DOHH2 (cell line): ENCODE measurements at regions not wholly inside any gene's neighbourhood (a gene's known extent, or its start where the extent isn't known, plus 50 kb on each side); places are given as distances from the start of the nearest gene placed in this dataset.

Experiments used
- H3F3A ChIP-seq: fragments of 200-600 bp; sonication (generic), shearing (Covaris generic); 2 replicates; pipeline ENCODE4 v1.6.0; 2016; ENCODE audit warnings: antibody characterized with exemption, mild to moderate bottlenecking; ENCODE audit not compliant: control insufficient read depth, insufficient read depth
- H3K27ac ChIP-seq: fragments of 200-600 bp; sonication (generic); 2 replicates; pipeline ENCODE4 v1.5.1; 2014; ENCODE audit warnings: low read depth, mild to moderate bottlenecking, low read length, moderate library complexity
- H3K27me3 ChIP-seq: fragments of 200-600 bp; sonication (generic); 2 replicates; pipeline ENCODE4 v1.6.1; 2014; ENCODE audit warnings: mild to moderate bottlenecking, low read length, mixed read lengths; ENCODE audit not compliant: control insufficient read depth
- H3K36me3 ChIP-seq: fragments of 200-600 bp; sonication (generic); 2 replicates; pipeline ENCODE4 v1.6.1; 2014; ENCODE audit warnings: mild to moderate bottlenecking, low read length, moderate library complexity, mixed read lengths; ENCODE audit not compliant: control insufficient read depth
- H3K4me1 ChIP-seq: fragments of 200-600 bp; sonication (generic); 2 replicates; pipeline ENCODE4 v1.6.1; 2014; ENCODE audit warnings: mild to moderate bottlenecking, low read length, mixed read lengths; ENCODE audit not compliant: control insufficient read depth
- H3K4me2 ChIP-seq: fragments of 200-600 bp; sonication (generic); 2 replicates; pipeline ENCODE4 v1.6.0; 2014; ENCODE audit warnings: mild to moderate bottlenecking, low read length, moderate library complexity
- H3K4me3 ChIP-seq: fragments of 200-600 bp; sonication (generic); 2 replicates; pipeline ENCODE4 v1.5.1; 2014; ENCODE audit warnings: mild to moderate bottlenecking, low read length, mixed read lengths
- H3K79me2 ChIP-seq: fragments of 200-600 bp; sonication (generic); 2 replicates; pipeline ENCODE4 v1.6.1; 2014; ENCODE audit warnings: mild to moderate bottlenecking, low read length, mixed read lengths; ENCODE audit not compliant: control insufficient read depth
- H3K9me2 ChIP-seq: fragments of 200-600 bp; sonication (generic); replicated peaks from 2 replicates; pipeline ENCODE4 v1.6.1; 2014; ENCODE audit warnings: mild to moderate bottlenecking, low read length, mixed read lengths; ENCODE audit not compliant: control insufficient read depth
- H3K9me3 ChIP-seq: fragments of 200-600 bp; sonication (generic); 2 replicates; pipeline ENCODE4 v1.6.1; 2014; ENCODE audit warnings: antibody characterized with exemption, low read length, mixed read lengths; ENCODE audit not compliant: control insufficient read depth, insufficient read depth
- H4K20me1 ChIP-seq: fragments of 200-600 bp; sonication (generic); 2 replicates; pipeline ENCODE4 v1.6.0; 2014; ENCODE audit warnings: low read depth, mild to moderate bottlenecking, antibody characterized with exemption, low read length, moderate library complexity; ENCODE audit not compliant: control insufficient read depth, insufficient read depth
- CTCF ChIP-seq: fragments of 200-600 bp; sonication (generic); IDR thresholded peaks from one replicate; pipeline ENCODE4 v1.5.1; 2014; ENCODE audit warnings: antibody characterized with exemption, mild to moderate bottlenecking, low read depth, low read length; ENCODE audit not compliant: poor library complexity, severe bottlenecking
- EZH2phosphoT487 ChIP-seq: fragments of 200-600 bp; sonication (generic); IDR thresholded peaks from 2 replicates; pipeline ENCODE4 v1.6.1; 2017; ENCODE audit warnings: borderline replicate concordance, mild to moderate bottlenecking, antibody characterized with exemption, low read length, moderate library complexity, mixed read lengths

- Histone ChIP-seq H3K79me2 (no peaks in the 10 kb centered on the region), H3K9me2 (no peaks in the 10 kb centered on the region), H3K36me3 (no peaks in the 10 kb centered on the region), H3K9me3 (no peaks in the 10 kb centered on the region), H4K20me1 (no peaks in the 10 kb centered on the region), H3F3A (no peaks in the 10 kb centered on the region), H3K4me1 (no peaks in the 10 kb centered on the region), H3K4me2 (no peak overlapping the region), H3K27ac (no peak overlapping the region), H3K27me3 (no peaks in the 10 kb centered on the region), H3K4me3 (no peak overlapping the region)
- TF ChIP-seq CTCF (no peak), EZH2phosphoT487 (no peak)
Measured at GRCh38 chr7:9874182-9874581, 1099.5 kb upstream of the PHF14 start.

- Histone ChIP-seq H3F3A (no peaks in the 10 kb centered on the region), H3K79me2 (no peaks in the 10 kb centered on the region), H3K4me3 (no peak overlapping the region), H3K4me1 (no peaks in the 10 kb centered on the region), H3K4me2 (no peak overlapping the region), H3K27me3 (no peaks in the 10 kb centered on the region), H3K36me3 (no peaks in the 10 kb centered on the region), H3K9me2 (no peaks in the 10 kb centered on the region), H3K9me3 (no peaks in the 10 kb centered on the region), H3K27ac (no peak overlapping the region), H4K20me1 (no peaks in the 10 kb centered on the region)
- TF ChIP-seq CTCF (no peak), EZH2phosphoT487 (no peak)
Measured at GRCh38 chr7:9876053-9876452, 1097.6 kb upstream of the PHF14 start.

- no peaks in the 10 kb centered on the region for H3K4me1 ChIP-seq
- no peak overlapping the region for H3K4me3 ChIP-seq
- H3K27ac ChIP-seq = no peak overlapping the region
- H4K20me1 ChIP-seq = no peaks in the 10 kb centered on the region
- TF ChIP-seq CTCF (no peak), EZH2phosphoT487 (no peak)
- no peak overlapping the region for H3K4me2 ChIP-seq
- peaks cover 7% of the 10 kb centered on the region; the same call in 1 of the 2 replicates for H3K9me3 ChIP-seq
- no peaks in the 10 kb centered on the region for H3K36me3 ChIP-seq
- H3F3A ChIP-seq = no peaks in the 10 kb centered on the region
- H3K27me3 ChIP-seq = no peaks in the 10 kb centered on the region
- no peaks in the 10 kb centered on the region; the same call in 1 of the 2 replicates for H3K9me2 ChIP-seq
- no peaks in the 10 kb centered on the region for H3K79me2 ChIP-seq
Measured at GRCh38 chr7:9889554-9889953, 1084.1 kb upstream of the PHF14 start.
